Transverse colon (tissue), 4 donors: ENCODE measurements at regions not wholly inside any gene's neighbourhood (a gene's known extent, or its start where the extent isn't known, plus 50 kb on each side); places are given as distances from the start of the nearest gene placed in this dataset.

ENCODE experiments used
- DNase-seq: peaks from one replicate; pipeline ENCODE4 v3.0.0-alpha.2; 2019
- H3K27ac ChIP-seq, 4 donors: fragments of 200-600 bp; sonication (generic); 2 replicates each; pipeline ENCODE4 v1.5.1; 2016 to 2018; ENCODE audit warnings: inconsistent platforms in 4 of 4
- H3K27me3 ChIP-seq: fragments of 200-600 bp; sonication (generic); 2 replicates; pipeline ENCODE4 v1.5.1; 2017; ENCODE audit warnings: inconsistent platforms
- H3K36me3 ChIP-seq, 4 donors: fragments of 200-600 bp; sonication (generic); 2 replicates each; pipeline ENCODE4 v1.5.1; 2017 to 2019; ENCODE audit warnings: inconsistent platforms in 4 of 4
- H3K4me1 ChIP-seq, 4 donors: fragments of 200-600 bp; sonication (generic); 2 replicates each; pipeline ENCODE4 v1.5.1; 2017 to 2020; ENCODE audit warnings: inconsistent platforms in 4 of 4
- H3K4me3 ChIP-seq, 4 donors: fragments of 200-600 bp; sonication (generic); 1 replicate in 1 of 4; 2 replicates in 3 of 4; pipeline versions ENCODE4 v1.5.1 to v1.6.1; 2017 to 2019; ENCODE audit warnings: inconsistent platforms in 4 of 4
- H3K9me3 ChIP-seq, 2 donors: fragments of 200-600 bp; sonication (generic); 2 replicates each; pipeline ENCODE4 v1.5.1; 2017 to 2019; ENCODE audit warnings: inconsistent platforms in 2 of 2
- CTCF ChIP-seq, 5 experiments: fragments of 200-600 bp in 3 of 5; fragments of 450-650 bp in 2 of 5; sonication (generic) in 3 of 5; IDR thresholded peaks; 1 replicate in 2 of 5; 2 replicates in 3 of 5; pipeline ENCODE4 v1.5.1; 2016 to 2017; ENCODE audit warnings: antibody characterized with exemption in 5 of 5, inconsistent platforms in 3 of 5, mild to moderate bottlenecking in 2 of 5, moderate library complexity in 1 of 5
- EP300 ChIP-seq: sonication (generic); formaldehyde crosslinking; IDR thresholded peaks from one replicate; pipeline ENCODE4 v1.6.1; 2017; ENCODE audit warnings: antibody characterized with exemption, low read depth
- POLR2A ChIP-seq: fragments of 450-650 bp; IDR thresholded peaks from one replicate; pipeline ENCODE4 v1.6.1; 2016; ENCODE audit warnings: antibody characterized with exemption, mild to moderate bottlenecking, moderate library complexity
- POLR2AphosphoS5 ChIP-seq, 3 donors: sonication (generic); formaldehyde crosslinking; IDR thresholded peaks; one replicate each; pipeline ENCODE4 v1.6.1; 2016; ENCODE audit warnings: antibody characterized with exemption in 3 of 3
- WGBS, 2 donors: methylation state at CpG; one replicate each; pipeline ENCODE4 v1.1.5; 2018; ENCODE audit warnings: low coverage in 1 of 2; 5-methylcytosine and 5-hydroxymethylcytosine counted together
- in situ Hi-C, 4 donors: fragments of 200-750 bp; cut with MboI; loops; one replicate each; pipeline versions ENCODE4 v1.15.0 to v1.15.1; 2017; ENCODE audit warnings: low sequenced_read_pairs in 3 of 4, low pct_ligation_motif_present in 1 of 4, low pct_unique_long_range_greater_than_20kb in 1 of 4
- intact Hi-C: fragments of 100-400 bp; cut with DNase I; formaldehyde crosslinking; loops from one replicate; pipeline ENCODE4 v1.15.1; 2023; ENCODE audit warnings: low total_unique reads

GRCh38 chr7:79952399-79952798 is 182.2 kb upstream of the GNAI1 start:
- Histone ChIP-seq H3K4me3 (no peak overlapping the region), H3K27me3 (no peaks in the 10 kb centered on the region), H3K9me3 (no peaks in the 10 kb centered on the region), H3K27ac (no peak overlapping the region), H3K4me1 (no peaks in the 10 kb centered on the region), H3K36me3 (no peaks in the 10 kb centered on the region)
- no peak for TF ChIP-seq EP300
- TF ChIP-seq POLR2A: no peak
- TF ChIP-seq POLR2AphosphoS5 (IDR thresholded peaks at IDR 0.05): no peak
- TF ChIP-seq CTCF (IDR thresholded peaks at IDR 0.05): no peak
- WGBS, 2 donors: 72 to 83% methylated on average over 1 of the region's 1 CpG
- intact Hi-C loops (no loop called here), in situ Hi-C loops (no loop called here)
- no peak for DNase-seq

GRCh38 chr7:79951415-79951814 is 183.2 kb upstream of the GNAI1 start:
- no peaks in the 10 kb centered on the region for H3K36me3 ChIP-seq
- no peak overlapping the region for H3K4me3 ChIP-seq
- no peak overlapping the region for H3K27ac ChIP-seq
- intact Hi-C loops (no loop called here), in situ Hi-C loops (no loop called here)
- WGBS, 2 donors: 83 to 88% methylated on average over 2 of the region's 2 CpGs
- H3K9me3 ChIP-seq: no peaks in the 10 kb centered on the region
- no peaks in the 10 kb centered on the region for H3K27me3 ChIP-seq
- DNase-seq: no peak
- H3K4me1 ChIP-seq: no peaks in the 10 kb centered on the region
- TF ChIP-seq POLR2AphosphoS5 (IDR thresholded peaks at IDR 0.05) (no peak), POLR2A (no peak), EP300 (no peak), CTCF (IDR thresholded peaks at IDR 0.05) (no peak)

- DNase-seq: no peak
- no peak for TF ChIP-seq POLR2A
- no peak for TF ChIP-seq EP300
- no peak for TF ChIP-seq POLR2AphosphoS5 (IDR thresholded peaks at IDR 0.05)
- no peak for TF ChIP-seq CTCF (IDR thresholded peaks at IDR 0.05)
- intact Hi-C loops: no loop called here
- Histone ChIP-seq H3K27ac (no peak overlapping the region), H3K27me3 (no peaks in the 10 kb centered on the region), H3K9me3 (no peaks in the 10 kb centered on the region), H3K36me3 (no peaks in the 10 kb centered on the region), H3K4me3 (no peak overlapping the region), H3K4me1 (no peaks in the 10 kb centered on the region)
- in situ Hi-C loops: no loop called here
- WGBS, 2 donors: 71 to 83% methylated on average over 3 of the region's 3 CpGs
These were observed 184.9 kb upstream of the GNAI1 start for GRCh38 chr7:79949778-79950177.

- Histone ChIP-seq H3K27ac (no peak overlapping the region), H3K4me3 (no peak overlapping the region), H3K36me3 (no peaks in the 10 kb centered on the region), H3K27me3 (no peaks in the 10 kb centered on the region), H3K4me1 (no peaks in the 10 kb centered on the region), H3K9me3 (no peaks in the 10 kb centered on the region)
- no peak for TF ChIP-seq POLR2AphosphoS5 (IDR thresholded peaks at IDR 0.05)
- no peak for TF ChIP-seq POLR2A
- no peak for TF ChIP-seq CTCF (IDR thresholded peaks at IDR 0.05)
- TF ChIP-seq EP300: no peak
- WGBS, 2 donors: 44 to 52% methylated on average over 3 of the region's 3 CpGs
- intact Hi-C loops: loop anchor here (1.0 kb wide), 1 partner anchor 19 kb away; no protein-coding TSS in a partner anchor
- no peak for DNase-seq
- in situ Hi-C loops: no loop called here
These were observed 198.2 kb upstream of the GNAI1 start for GRCh38 chr7:79936281-79936983.
